Panc1 (cell line): ENCODE measurements at regions not wholly inside any gene's neighbourhood (a gene's known extent, or its start where the extent isn't known, plus 50 kb on each side); places are given as distances from the start of the nearest gene placed in this dataset.
"Not testable (repeated sequence)": the region's sequence is repeated elsewhere in the genome, so short reads cannot be mapped to it uniquely, and the experiment has no call there.

Experiments used
- POLR2AphosphoS5 ChIP-seq: IDR thresholded peaks from 2 replicates; pipeline ENCODE4 v1.6.1; 2012; ENCODE audit warnings: mild to moderate bottlenecking, low read depth, low read length, moderate library complexity
- SIN3A ChIP-seq: IDR thresholded peaks from 2 replicates; pipeline ENCODE4 v1.6.1; 2012; ENCODE audit warnings: low read depth, mild to moderate bottlenecking, low read length, moderate library complexity, borderline replicate concordance; ENCODE audit not compliant: insufficient read depth
- TCF7L2 ChIP-seq: IDR thresholded peaks from 2 replicates; pipeline ENCODE4 v1.6.1; 2011; ENCODE audit warnings: mild to moderate bottlenecking, low read depth, low read length, inconsistent platforms
- TF ChIP-seq, protein P1 (sequence below): fragments of 450-650 bp; IDR thresholded peaks from 2 replicates; pipeline ENCODE4 v1.5.1; 2017; ENCODE audit warnings: mild to moderate bottlenecking
- TF ChIP-seq, protein P2 (sequence below), 2 experiments: IDR thresholded peaks; 2 replicates each; pipeline ENCODE4 v1.6.1; 2011 to 2012; ENCODE audit warnings: low read depth in 2 of 2, control low read depth in 1 of 2, low read length in 1 of 2, mild to moderate bottlenecking in 1 of 2, moderate library complexity in 1 of 2; ENCODE audit not compliant: insufficient read depth in 1 of 2

DNA sequence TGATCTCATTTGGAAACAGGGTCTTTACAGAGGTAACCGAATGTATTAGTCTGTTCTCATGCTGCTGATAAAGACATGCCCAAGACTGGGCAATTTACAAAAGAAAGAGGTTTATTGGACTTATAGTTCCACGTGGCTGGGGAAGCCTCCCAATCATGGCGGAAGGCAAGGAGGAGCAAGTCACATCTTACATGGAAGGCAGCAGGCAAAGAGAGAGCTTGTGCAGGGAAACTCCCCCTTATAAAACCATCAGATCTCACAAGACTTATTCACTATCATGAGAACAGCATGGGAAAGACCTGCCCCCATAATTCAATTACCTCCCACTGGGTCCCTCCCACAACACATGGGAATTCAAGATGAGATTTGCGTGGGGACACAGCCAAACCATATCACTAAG is 171.8 kb upstream of the ID2 start:
- TF ChIP-seq, protein P1, sequence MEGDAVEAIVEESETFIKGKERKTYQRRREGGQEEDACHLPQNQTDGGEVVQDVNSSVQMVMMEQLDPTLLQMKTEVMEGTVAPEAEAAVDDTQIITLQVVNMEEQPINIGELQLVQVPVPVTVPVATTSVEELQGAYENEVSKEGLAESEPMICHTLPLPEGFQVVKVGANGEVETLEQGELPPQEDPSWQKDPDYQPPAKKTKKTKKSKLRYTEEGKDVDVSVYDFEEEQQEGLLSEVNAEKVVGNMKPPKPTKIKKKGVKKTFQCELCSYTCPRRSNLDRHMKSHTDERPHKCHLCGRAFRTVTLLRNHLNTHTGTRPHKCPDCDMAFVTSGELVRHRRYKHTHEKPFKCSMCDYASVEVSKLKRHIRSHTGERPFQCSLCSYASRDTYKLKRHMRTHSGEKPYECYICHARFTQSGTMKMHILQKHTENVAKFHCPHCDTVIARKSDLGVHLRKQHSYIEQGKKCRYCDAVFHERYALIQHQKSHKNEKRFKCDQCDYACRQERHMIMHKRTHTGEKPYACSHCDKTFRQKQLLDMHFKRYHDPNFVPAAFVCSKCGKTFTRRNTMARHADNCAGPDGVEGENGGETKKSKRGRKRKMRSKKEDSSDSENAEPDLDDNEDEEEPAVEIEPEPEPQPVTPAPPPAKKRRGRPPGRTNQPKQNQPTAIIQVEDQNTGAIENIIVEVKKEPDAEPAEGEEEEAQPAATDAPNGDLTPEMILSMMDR = not testable (repeated sequence)
- TF ChIP-seq POLR2AphosphoS5, SIN3A, TCF7L2: not testable (repeated sequence)
- TF ChIP-seq, protein P2, sequence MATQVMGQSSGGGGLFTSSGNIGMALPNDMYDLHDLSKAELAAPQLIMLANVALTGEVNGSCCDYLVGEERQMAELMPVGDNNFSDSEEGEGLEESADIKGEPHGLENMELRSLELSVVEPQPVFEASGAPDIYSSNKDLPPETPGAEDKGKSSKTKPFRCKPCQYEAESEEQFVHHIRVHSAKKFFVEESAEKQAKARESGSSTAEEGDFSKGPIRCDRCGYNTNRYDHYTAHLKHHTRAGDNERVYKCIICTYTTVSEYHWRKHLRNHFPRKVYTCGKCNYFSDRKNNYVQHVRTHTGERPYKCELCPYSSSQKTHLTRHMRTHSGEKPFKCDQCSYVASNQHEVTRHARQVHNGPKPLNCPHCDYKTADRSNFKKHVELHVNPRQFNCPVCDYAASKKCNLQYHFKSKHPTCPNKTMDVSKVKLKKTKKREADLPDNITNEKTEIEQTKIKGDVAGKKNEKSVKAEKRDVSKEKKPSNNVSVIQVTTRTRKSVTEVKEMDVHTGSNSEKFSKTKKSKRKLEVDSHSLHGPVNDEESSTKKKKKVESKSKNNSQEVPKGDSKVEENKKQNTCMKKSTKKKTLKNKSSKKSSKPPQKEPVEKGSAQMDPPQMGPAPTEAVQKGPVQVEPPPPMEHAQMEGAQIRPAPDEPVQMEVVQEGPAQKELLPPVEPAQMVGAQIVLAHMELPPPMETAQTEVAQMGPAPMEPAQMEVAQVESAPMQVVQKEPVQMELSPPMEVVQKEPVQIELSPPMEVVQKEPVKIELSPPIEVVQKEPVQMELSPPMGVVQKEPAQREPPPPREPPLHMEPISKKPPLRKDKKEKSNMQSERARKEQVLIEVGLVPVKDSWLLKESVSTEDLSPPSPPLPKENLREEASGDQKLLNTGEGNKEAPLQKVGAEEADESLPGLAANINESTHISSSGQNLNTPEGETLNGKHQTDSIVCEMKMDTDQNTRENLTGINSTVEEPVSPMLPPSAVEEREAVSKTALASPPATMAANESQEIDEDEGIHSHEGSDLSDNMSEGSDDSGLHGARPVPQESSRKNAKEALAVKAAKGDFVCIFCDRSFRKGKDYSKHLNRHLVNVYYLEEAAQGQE (IDR thresholded peaks at IDR 0.05; ENCODE audit: insufficient read depth in 1 of 2, low read depth in 2 of 2, low read length in 1 of 2) = not testable (repeated sequence)
